IMR-90 (cell line): ENCODE measurements at regions not wholly inside any gene's neighbourhood (a gene's known extent, or its start where the extent isn't known, plus 50 kb on each side); places are given as distances from the start of the nearest gene placed in this dataset.

Source experiments
- ATAC-seq: fragments of 200-7000 bp; cut with Tn5 transposase; 2 replicates; pipeline ENCODE4 v1.9.1; 2020; ENCODE audit warnings: low read depth, mild to moderate bottlenecking, moderate library complexity
- BruUV-seq: library from RNA; stranded (reverse); fragments of 400-500 nt; replicated peaks from 2 replicates; lab custom pipeline; 2021; lab: Mats Ljungman, UMichigan
- CTCF ChIA-PET: fragments of 300-600 bp; formaldehyde crosslinking; extraction: SDS; loops from one replicate; lab custom pipeline; 2021; ENCODE audit warnings: antibody characterized with exemption; lab: Yijun Ruan, JAX
- POLR2A ChIA-PET: fragments of 300-600 bp; sonication (Branson Sonifier 250); formaldehyde crosslinking; loops from one replicate; lab custom pipeline; 2022; ENCODE audit warnings: antibody characterized with exemption; ENCODE audit not compliant: unreplicated experiment; lab: Charles Lee
- DNase-seq: peaks from one replicate; pipeline ENCODE4 v3.0.0; 2013
- H2AFZ ChIP-seq: replicated peaks from 2 replicates; pipeline ENCODE3; 2013; ENCODE audit warnings: low read length, mild to moderate bottlenecking; ENCODE audit not compliant: poor library complexity
- H2AK5ac ChIP-seq: 2 replicates; pipeline ENCODE4 v1.6.1; 2013; ENCODE audit warnings: low read depth, low read length, inconsistent platforms
- H2AK9ac ChIP-seq: replicated peaks from 2 replicates; pipeline ENCODE3; 2013; ENCODE audit warnings: mild to moderate bottlenecking, low read depth, low read length, moderate library complexity; ENCODE audit not compliant: poor library complexity
- H2BK120ac ChIP-seq: 2 replicates; pipeline ENCODE4 v1.6.1; 2013; ENCODE audit warnings: low read depth, low read length, inconsistent platforms
- H2BK15ac ChIP-seq: 3 replicates; pipeline ENCODE4 v1.6.1; 2013; ENCODE audit warnings: low read depth, low read length, inconsistent platforms
- H2BK20ac ChIP-seq: 2 replicates; pipeline ENCODE4 v1.6.1; 2013; ENCODE audit warnings: low read depth, mild to moderate bottlenecking, inconsistent platforms, low read length, moderate library complexity
- H2BK5ac ChIP-seq: 2 replicates; pipeline ENCODE4 v1.6.1; 2013; ENCODE audit warnings: mild to moderate bottlenecking, low read depth, low read length, inconsistent platforms; ENCODE audit not compliant: poor library complexity, severe bottlenecking
- H3K14ac ChIP-seq: replicated peaks from 2 replicates; pipeline ENCODE4 v1.6.1; 2013; ENCODE audit warnings: low read depth, low read length, inconsistent platforms
- H3K18ac ChIP-seq: 2 replicates; pipeline ENCODE4 v1.6.1; 2013; ENCODE audit warnings: low read depth, low read length, control low read depth
- H3K23ac ChIP-seq: 2 replicates; pipeline ENCODE4 v1.6.1; 2013; ENCODE audit warnings: low read depth, low read length, inconsistent platforms
- H3K27ac ChIP-seq: 2 replicates; pipeline ENCODE4 v1.5.1; 2013; ENCODE audit warnings: mild to moderate bottlenecking, control low read depth, low read length; ENCODE audit not compliant: insufficient read depth
- H3K27me3 ChIP-seq: 2 replicates; pipeline ENCODE4 v1.6.1; 2013; ENCODE audit warnings: low read length; ENCODE audit not compliant: control insufficient read depth, insufficient read depth
- H3K36me3 ChIP-seq: 2 replicates; pipeline ENCODE4 v1.6.1; 2013; ENCODE audit warnings: low read length, mixed read lengths; ENCODE audit not compliant: control insufficient read depth, insufficient read depth
- H3K4ac ChIP-seq: 2 replicates; pipeline ENCODE4 v1.6.1; 2013; ENCODE audit warnings: low read depth, low read length, inconsistent platforms
- H3K4me1 ChIP-seq: 2 replicates; pipeline ENCODE4 v1.6.1; 2013; ENCODE audit warnings: low read length, mixed read lengths; ENCODE audit not compliant: control insufficient read depth, insufficient read depth
- H3K4me2 ChIP-seq: 2 replicates; pipeline ENCODE4 v1.6.1; 2013; ENCODE audit warnings: low read depth, mild to moderate bottlenecking, control low read depth, low read length, moderate library complexity
- H3K4me3 ChIP-seq: 2 replicates; pipeline ENCODE4 v1.5.1; 2013; ENCODE audit warnings: low read depth, mild to moderate bottlenecking, control low read depth, low read length, moderate library complexity; ENCODE audit not compliant: insufficient read depth
- H3K56ac ChIP-seq: 2 replicates; pipeline ENCODE4 v1.6.1; 2013; ENCODE audit warnings: low read length, inconsistent platforms; ENCODE audit not compliant: insufficient read depth; ENCODE audit errors: extremely low read depth
- H3K79me1 ChIP-seq, 2 experiments: 2 replicates each; pipeline ENCODE4 v1.6.1; 2013; ENCODE audit warnings: low read length in 2 of 2, inconsistent platforms in 1 of 2, low read depth in 1 of 2
- H3K9ac ChIP-seq: 2 replicates; pipeline ENCODE4 v1.6.1; 2013; ENCODE audit warnings: low read depth, low read length, control low read depth
- H3K9me1 ChIP-seq: 2 replicates; pipeline ENCODE4 v1.6.1; 2013; ENCODE audit warnings: low read length, inconsistent platforms; ENCODE audit not compliant: insufficient read depth
- H3K9me3 ChIP-seq: 2 replicates; pipeline ENCODE4 v1.6.1; 2013; ENCODE audit warnings: low read length; ENCODE audit not compliant: control insufficient read depth, insufficient read depth
- H4K20me1 ChIP-seq: 2 replicates; pipeline ENCODE4 v1.6.1; 2013; ENCODE audit warnings: low read length, inconsistent platforms; ENCODE audit not compliant: insufficient read depth
- H4K5ac ChIP-seq: 2 replicates; pipeline ENCODE4 v1.6.1; 2013; ENCODE audit warnings: mild to moderate bottlenecking, low read depth, low read length, control low read depth
- H4K8ac ChIP-seq, 2 experiments: 2 replicates each; pipeline ENCODE4 v1.6.1; 2013; ENCODE audit warnings: low read depth in 2 of 2, low read length in 2 of 2, control low read depth in 1 of 2, inconsistent platforms in 1 of 2
- H4K91ac ChIP-seq: 2 replicates; pipeline ENCODE4 v1.6.1; 2013; ENCODE audit warnings: low read depth, low read length, inconsistent platforms; ENCODE audit not compliant: insufficient read depth
- BHLHE40 ChIP-seq: fragments of 150-350 bp; IDR thresholded peaks from 2 replicates; pipeline ENCODE4 v1.6.1; 2016; ENCODE audit warnings: mild to moderate bottlenecking, low read depth, low read length
- CHD1 ChIP-seq: IDR thresholded peaks from 2 replicates; pipeline ENCODE4 v1.6.1; 2012; ENCODE audit warnings: low read depth, low read length, improper control_type of control experiment
- FOS ChIP-seq: fragments of 150-350 bp; IDR thresholded peaks from 2 replicates; pipeline ENCODE4 v1.6.1; 2016; ENCODE audit warnings: low read depth, low read length
- MAFK ChIP-seq: IDR thresholded peaks from 2 replicates; pipeline ENCODE4 v1.6.1; 2012; ENCODE audit warnings: low read depth, low read length, improper control_type of control experiment
- MAZ ChIP-seq: IDR thresholded peaks from 2 replicates; pipeline ENCODE4 v1.6.1; 2012; ENCODE audit warnings: low read depth, mild to moderate bottlenecking, low read length, improper control_type of control experiment, moderate library complexity, borderline replicate concordance
- MXI1 ChIP-seq: IDR thresholded peaks from 2 replicates; pipeline ENCODE4 v1.6.1; 2012; ENCODE audit warnings: low read depth, mild to moderate bottlenecking, low read length, moderate library complexity, borderline replicate concordance
- POLR2A ChIP-seq: IDR thresholded peaks from 2 replicates; pipeline ENCODE4 v1.6.1; 2012; ENCODE audit warnings: mild to moderate bottlenecking, low read depth, low read length
- RAD21 ChIP-seq: IDR thresholded peaks from 2 replicates; pipeline ENCODE4 v1.6.1; 2012; ENCODE audit warnings: low read length, improper control_type of control experiment
- RCOR1 ChIP-seq: IDR thresholded peaks from 2 replicates; pipeline ENCODE4 v1.6.1; 2012; ENCODE audit warnings: mild to moderate bottlenecking, low read length, improper control_type of control experiment; ENCODE audit not compliant: insufficient replicate concordance
- RFX5 ChIP-seq: IDR thresholded peaks from 2 replicates; pipeline ENCODE4 v1.8.0; 2012; ENCODE audit warnings: low read depth, mild to moderate bottlenecking, low read length, moderate library complexity
- SMC3 ChIP-seq: fragments of 150-350 bp; IDR thresholded peaks from 2 replicates; pipeline ENCODE4 v1.6.1; 2016; ENCODE audit warnings: low read depth, mild to moderate bottlenecking, antibody characterized with exemption, low read length, moderate library complexity
- WGBS, 2 experiments: methylation state at CpG; one replicate each; pipeline versions ENCODE4 v1.1.5 to v1.1.7; 2013; ENCODE audit warnings: missing lambda C conversion rate in 2 of 2; ENCODE audit not compliant: insufficient read length in 1 of 2; ENCODE audit errors: extremely low coverage in 2 of 2; 5-methylcytosine and 5-hydroxymethylcytosine counted together
- dilution Hi-C: fragments of 300-500 bp; cut with HindIII; formaldehyde crosslinking; loops from one replicate; pipeline ENCODE4 v1.14.3; 2018; ENCODE audit warnings: low sequenced_read_pairs; ENCODE audit not compliant: unreplicated experiment
- in situ Hi-C: fragments of 300-500 bp; cut with MboI; formaldehyde crosslinking; loops from 3 replicates; pipeline ENCODE4 v1.14.3; 2019; ENCODE audit warnings: low sequenced_read_pairs, inconsistent platforms, mixed read lengths
- intact Hi-C: fragments of 100-400 bp; cut with micrococcal nuclease; formaldehyde crosslinking; loops from 2 replicates; pipeline ENCODE4 v1.10.0; 2022
- TF ChIP-seq, protein P1 (sequence below): fragments of 150-350 bp; IDR thresholded peaks from 2 replicates; pipeline ENCODE4 v1.6.1; 2017; ENCODE audit warnings: mild to moderate bottlenecking, antibody characterized with exemption, low read length, low read depth
- TF ChIP-seq, protein P2 (sequence below): fragments of 150-350 bp; IDR thresholded peaks from 2 replicates; pipeline ENCODE4 v1.6.1; 2016; ENCODE audit warnings: low read depth, mild to moderate bottlenecking, low read length, moderate library complexity, borderline replicate concordance

DNA sequence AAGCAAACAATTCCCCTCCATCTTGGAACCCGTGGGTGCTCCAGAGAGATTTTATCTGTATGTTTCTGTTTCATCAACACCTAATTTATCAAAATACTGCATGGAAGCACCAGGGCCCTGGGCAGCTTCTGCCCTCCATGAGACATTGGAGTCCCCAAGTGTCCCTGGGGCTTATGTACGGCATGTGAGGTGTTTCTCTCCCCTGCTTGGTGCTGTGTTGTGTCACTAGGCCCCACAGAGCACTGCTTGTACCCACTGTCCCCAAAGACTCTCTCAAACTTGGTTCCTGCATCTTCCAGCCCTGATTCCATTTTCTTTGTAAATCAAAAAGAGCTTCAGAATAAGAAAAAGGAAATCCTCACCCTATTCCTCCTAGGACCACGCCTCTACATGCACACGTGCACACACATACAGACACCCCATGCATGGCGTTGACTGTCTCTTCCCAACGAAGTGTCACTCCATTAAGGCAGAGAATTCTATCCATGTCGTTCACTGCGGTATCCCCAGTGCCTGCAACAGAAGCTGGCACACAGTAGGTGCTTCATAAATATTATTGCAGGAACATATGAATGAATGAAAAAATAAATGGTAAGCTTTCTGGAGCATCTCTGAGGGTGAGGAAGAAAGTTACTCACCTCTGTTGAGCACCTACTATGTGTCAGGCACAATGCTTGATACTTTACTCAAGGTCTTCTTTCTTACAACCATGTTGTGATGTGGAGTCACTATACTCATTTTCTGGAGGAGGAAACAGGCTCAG, 191.6 kb downstream of the DICER1 start:
- H3K9ac ChIP-seq = no peak overlapping the region
- H3K9me1 ChIP-seq = no peaks in the 10 kb centered on the region
- ChIA-PET POLR2A (no interaction called here), CTCF (no interaction called here)
- H3K9me3 ChIP-seq = peaks cover 2% of the 10 kb centered on the region; the same call in 1 of the 2 replicates
- H2AK9ac ChIP-seq = no peak overlapping the region
- H2BK20ac ChIP-seq = no peak overlapping the region
- no TSS peak for BruUV-seq
- H3K18ac ChIP-seq = no peak overlapping the region
- dilution Hi-C loops = no loop called here
- no peak overlapping the region for H3K14ac ChIP-seq
- H2AFZ ChIP-seq = no peak overlapping the region
- H3K4me3 ChIP-seq = no peak overlapping the region
- H3K4me1 ChIP-seq = no peaks in the 10 kb centered on the region
- 90% methylated on average over 2 of the region's 8 CpGs; no CpG with 5 or more reads in 1 of the 2 experiments for WGBS, 2 experiments
- H3K4ac ChIP-seq = no peak overlapping the region
- no peak overlapping the region for H2BK5ac ChIP-seq
- intact Hi-C loops = no loop called here
- H4K8ac ChIP-seq = no peak overlapping the region
- H2BK15ac ChIP-seq = no peak overlapping the region
- TF ChIP-seq FOS (no peak), POLR2A (no peak), CHD1 (no peak), SMC3 (no peak), RCOR1 (no peak), RFX5 (no peak), BHLHE40 (no peak), MXI1 (no peak), RAD21 (no peak), MAZ (no peak), MAFK (no peak)
- TF ChIP-seq, protein P1, sequence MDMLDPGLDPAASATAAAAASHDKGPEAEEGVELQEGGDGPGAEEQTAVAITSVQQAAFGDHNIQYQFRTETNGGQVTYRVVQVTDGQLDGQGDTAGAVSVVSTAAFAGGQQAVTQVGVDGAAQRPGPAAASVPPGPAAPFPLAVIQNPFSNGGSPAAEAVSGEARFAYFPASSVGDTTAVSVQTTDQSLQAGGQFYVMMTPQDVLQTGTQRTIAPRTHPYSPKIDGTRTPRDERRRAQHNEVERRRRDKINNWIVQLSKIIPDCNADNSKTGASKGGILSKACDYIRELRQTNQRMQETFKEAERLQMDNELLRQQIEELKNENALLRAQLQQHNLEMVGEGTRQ = no peak
- TF ChIP-seq, protein P2, sequence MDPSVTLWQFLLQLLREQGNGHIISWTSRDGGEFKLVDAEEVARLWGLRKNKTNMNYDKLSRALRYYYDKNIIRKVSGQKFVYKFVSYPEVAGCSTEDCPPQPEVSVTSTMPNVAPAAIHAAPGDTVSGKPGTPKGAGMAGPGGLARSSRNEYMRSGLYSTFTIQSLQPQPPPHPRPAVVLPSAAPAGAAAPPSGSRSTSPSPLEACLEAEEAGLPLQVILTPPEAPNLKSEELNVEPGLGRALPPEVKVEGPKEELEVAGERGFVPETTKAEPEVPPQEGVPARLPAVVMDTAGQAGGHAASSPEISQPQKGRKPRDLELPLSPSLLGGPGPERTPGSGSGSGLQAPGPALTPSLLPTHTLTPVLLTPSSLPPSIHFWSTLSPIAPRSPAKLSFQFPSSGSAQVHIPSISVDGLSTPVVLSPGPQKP = no peak
- no peaks in the 10 kb centered on the region for H4K20me1 ChIP-seq
- no peaks in the 10 kb centered on the region for H3K79me1 ChIP-seq
- no peak overlapping the region for H3K4me2 ChIP-seq
- H3K36me3 ChIP-seq = no peaks in the 10 kb centered on the region
- H2BK120ac ChIP-seq = no peak overlapping the region
- no peak for ATAC-seq
- no peak for DNase-seq
- no peak overlapping the region for H2AK5ac ChIP-seq
- no peak overlapping the region for H3K56ac ChIP-seq
- no peak overlapping the region for H4K5ac ChIP-seq
- peaks cover 3% of the 10 kb centered on the region; the same call in 1 of the 2 replicates for H3K27me3 ChIP-seq
- H4K91ac ChIP-seq = no peak overlapping the region
- no peak overlapping the region for H3K23ac ChIP-seq
- no peak overlapping the region for H3K27ac ChIP-seq
- in situ Hi-C loops = no loop called here
